Right lobe of liver (tissue), 4 donors: ENCODE measurements at regions not wholly inside any gene's neighbourhood (a gene's known extent, or its start where the extent isn't known, plus 50 kb on each side); places are given as distances from the start of the nearest gene placed in this dataset.

Experiments
- POLR2A ChIP-seq: fragments of 450-650 bp; IDR thresholded peaks from one replicate; pipeline ENCODE4 v1.6.1; 2017; ENCODE audit warnings: antibody characterized with exemption, mild to moderate bottlenecking
- TF ChIP-seq, protein P1 (sequence below), 4 donors: fragments of 200-600 bp in 3 of 4; fragments of 450-650 bp in 1 of 4; IDR thresholded peaks; one replicate each; pipeline versions ENCODE4 v1.5.1 to v1.8.0; 2016 to 2022; ENCODE audit warnings: antibody characterized with exemption in 4 of 4, mild to moderate bottlenecking in 2 of 4
- donor health status: DM: no; HTN: no; CAD: no.
- donor health status: DM: no; HTN: no; CAD: no.
- donor health status: DM: no; HTN: yes; CAD: no.

DNA sequence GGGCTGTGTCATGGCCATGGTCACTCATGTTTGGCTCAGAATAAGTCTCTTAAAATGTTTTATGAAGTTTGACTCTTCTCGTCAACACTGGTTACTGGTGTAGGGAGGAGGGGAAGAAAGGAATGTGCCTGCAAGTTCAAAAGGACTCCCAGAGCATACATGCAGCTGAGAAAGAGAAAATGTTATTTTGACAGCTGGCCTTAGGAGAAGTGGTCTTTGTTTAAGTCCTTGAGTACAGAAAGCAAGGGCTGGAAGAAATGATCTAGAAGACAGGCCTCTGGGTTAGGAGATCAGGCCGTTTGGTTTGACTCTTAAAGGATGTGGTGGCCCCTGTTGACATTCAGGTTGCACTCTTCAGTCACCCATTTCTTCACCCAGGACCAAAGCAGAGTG lies 245.5 kb downstream of the REEP3 start:
- TF ChIP-seq, protein P1, sequence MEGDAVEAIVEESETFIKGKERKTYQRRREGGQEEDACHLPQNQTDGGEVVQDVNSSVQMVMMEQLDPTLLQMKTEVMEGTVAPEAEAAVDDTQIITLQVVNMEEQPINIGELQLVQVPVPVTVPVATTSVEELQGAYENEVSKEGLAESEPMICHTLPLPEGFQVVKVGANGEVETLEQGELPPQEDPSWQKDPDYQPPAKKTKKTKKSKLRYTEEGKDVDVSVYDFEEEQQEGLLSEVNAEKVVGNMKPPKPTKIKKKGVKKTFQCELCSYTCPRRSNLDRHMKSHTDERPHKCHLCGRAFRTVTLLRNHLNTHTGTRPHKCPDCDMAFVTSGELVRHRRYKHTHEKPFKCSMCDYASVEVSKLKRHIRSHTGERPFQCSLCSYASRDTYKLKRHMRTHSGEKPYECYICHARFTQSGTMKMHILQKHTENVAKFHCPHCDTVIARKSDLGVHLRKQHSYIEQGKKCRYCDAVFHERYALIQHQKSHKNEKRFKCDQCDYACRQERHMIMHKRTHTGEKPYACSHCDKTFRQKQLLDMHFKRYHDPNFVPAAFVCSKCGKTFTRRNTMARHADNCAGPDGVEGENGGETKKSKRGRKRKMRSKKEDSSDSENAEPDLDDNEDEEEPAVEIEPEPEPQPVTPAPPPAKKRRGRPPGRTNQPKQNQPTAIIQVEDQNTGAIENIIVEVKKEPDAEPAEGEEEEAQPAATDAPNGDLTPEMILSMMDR (IDR thresholded peaks at IDR 0.05) = no peak
- no peak for TF ChIP-seq POLR2A
